Fibroblast of skin of left biceps (primary cell): ENCODE measurements at regions not wholly inside any gene's neighbourhood (a gene's known extent, or its start where the extent isn't known, plus 50 kb on each side); places are given as distances from the start of the nearest gene placed in this dataset.
"Not testable (repeated sequence)": the region's sequence is repeated elsewhere in the genome, so short reads cannot be mapped to it uniquely, and the experiment has no call there.

Experiments used
- DNase-seq, 2 experiments: peaks; one replicate each; pipeline ENCODE4 v3.0.0-alpha.2; 2013; ENCODE audit warnings: low read depth in 2 of 2

GRCh38 chrX:140447150-140447549, 57.7 kb downstream of the SOX3 start:
- no peak for DNase-seq

GRCh38 chrX:140440876-140441275, 64.0 kb downstream of the SOX3 start:
- no peak for DNase-seq

- no peak for DNase-seq
Observed at GRCh38 chrX:140439476-140439875, 65.4 kb downstream of the SOX3 start.

GRCh38 chrX:140434347-140434746, 70.5 kb downstream of the SOX3 start:
- no peak for DNase-seq

GRCh38 chrX:140433582-140433981, 71.3 kb downstream of the SOX3 start:
- DNase-seq = no peak

- DNase-seq = no peak
Observed at GRCh38 chrX:140432346-140433175, 72.3 kb downstream of the SOX3 start.

GRCh38 chrX:140431521-140431920, 73.3 kb downstream of the SOX3 start:
- DNase-seq = no peak

GRCh38 chrX:140425712-140426395, 79.0 kb downstream of the SOX3 start:
- DNase-seq = no peak

GRCh38 chrX:140422501-140422900, 82.4 kb downstream of the SOX3 start:
- DNase-seq = no peak

- not testable (repeated sequence) for DNase-seq
Observed at GRCh38 chrX:140402131-140402530, 102.7 kb downstream of the SOX3 start.

GRCh38 chrX:140396326-140396725, 108.5 kb downstream of the SOX3 start:
- DNase-seq = not testable (repeated sequence)

GRCh38 chrX:140393507-140393906, 111.4 kb downstream of the SOX3 start:
- DNase-seq = no peak

GRCh38 chrX:140391313-140391712, 113.6 kb downstream of the SOX3 start:
- DNase-seq = no peak

GRCh38 chrX:140389331-140389730, 115.5 kb downstream of the SOX3 start:
- DNase-seq = no peak

GRCh38 chrX:140362861-140363260, 142.0 kb downstream of the SOX3 start:
- no peak for DNase-seq

- no peak for DNase-seq
Observed at GRCh38 chrX:140360924-140361323, 143.9 kb downstream of the SOX3 start.

- DNase-seq = no peak
Observed at GRCh38 chrX:140360284-140360683, 144.6 kb downstream of the SOX3 start.

GRCh38 chrX:140355922-140356321, 148.9 kb downstream of the SOX3 start:
- no peak for DNase-seq

- DNase-seq = no peak
Observed at GRCh38 chrX:140355429-140355828, 149.4 kb downstream of the SOX3 start.

GRCh38 chrX:140354431-140355120, 150.3 kb downstream of the SOX3 start:
- DNase-seq = no peak

GRCh38 chrX:140346729-140347128, 158.1 kb downstream of the SOX3 start:
- no peak for DNase-seq

GRCh38 chrX:140343226-140343868, 161.5 kb downstream of the SOX3 start:
- DNase-seq = no peak
